ENCODE measurements at regions not wholly inside any gene's neighbourhood (a gene's known extent, or its start where the extent isn't known, plus 50 kb on each side); places are given as distances from the start of the nearest gene placed in this dataset.

DNA sequence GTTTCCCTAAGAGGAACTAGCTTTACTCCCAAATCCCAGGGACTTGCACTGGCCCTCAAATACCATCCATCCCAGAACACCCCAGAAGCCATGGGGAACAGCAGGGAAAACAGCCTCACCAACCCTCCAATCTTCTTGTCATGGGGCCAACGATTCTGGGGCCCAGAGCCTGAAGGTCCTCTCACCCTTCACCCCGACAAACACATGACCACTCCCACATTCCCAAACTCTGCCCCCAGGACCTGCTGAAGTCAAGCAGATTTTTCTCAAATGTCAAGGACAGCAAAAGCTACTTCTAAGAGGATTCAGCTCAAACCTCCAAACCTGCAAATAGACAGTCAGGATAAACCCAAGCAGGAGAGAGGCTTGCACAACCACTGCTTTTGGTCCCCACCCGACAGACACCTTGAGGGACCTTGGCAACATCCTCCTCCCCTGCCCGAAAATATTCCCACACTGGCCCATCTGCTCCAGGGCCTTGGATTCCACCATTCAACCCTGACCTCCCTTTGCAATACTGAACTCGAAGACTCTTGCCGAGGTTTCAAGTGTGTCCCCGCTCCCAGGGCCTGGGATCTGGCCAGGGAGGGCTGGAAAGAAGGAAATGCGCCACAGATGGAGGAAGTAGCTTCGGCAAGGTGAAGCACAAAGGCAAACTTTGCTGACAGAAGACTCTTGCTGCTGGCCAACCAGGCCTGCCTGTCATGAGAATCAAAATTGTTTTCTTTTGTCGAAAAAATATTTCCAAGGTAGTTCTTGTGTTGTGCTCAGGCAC lies 143.3 kb downstream of the ZFP36L2 start:
- TF ChIP-seq POLR2AphosphoS5 (IDR thresholded peaks at IDR 0.05; ENCODE audit: low read depth, low read length), result no peak
- TF ChIP-seq, protein P1, sequence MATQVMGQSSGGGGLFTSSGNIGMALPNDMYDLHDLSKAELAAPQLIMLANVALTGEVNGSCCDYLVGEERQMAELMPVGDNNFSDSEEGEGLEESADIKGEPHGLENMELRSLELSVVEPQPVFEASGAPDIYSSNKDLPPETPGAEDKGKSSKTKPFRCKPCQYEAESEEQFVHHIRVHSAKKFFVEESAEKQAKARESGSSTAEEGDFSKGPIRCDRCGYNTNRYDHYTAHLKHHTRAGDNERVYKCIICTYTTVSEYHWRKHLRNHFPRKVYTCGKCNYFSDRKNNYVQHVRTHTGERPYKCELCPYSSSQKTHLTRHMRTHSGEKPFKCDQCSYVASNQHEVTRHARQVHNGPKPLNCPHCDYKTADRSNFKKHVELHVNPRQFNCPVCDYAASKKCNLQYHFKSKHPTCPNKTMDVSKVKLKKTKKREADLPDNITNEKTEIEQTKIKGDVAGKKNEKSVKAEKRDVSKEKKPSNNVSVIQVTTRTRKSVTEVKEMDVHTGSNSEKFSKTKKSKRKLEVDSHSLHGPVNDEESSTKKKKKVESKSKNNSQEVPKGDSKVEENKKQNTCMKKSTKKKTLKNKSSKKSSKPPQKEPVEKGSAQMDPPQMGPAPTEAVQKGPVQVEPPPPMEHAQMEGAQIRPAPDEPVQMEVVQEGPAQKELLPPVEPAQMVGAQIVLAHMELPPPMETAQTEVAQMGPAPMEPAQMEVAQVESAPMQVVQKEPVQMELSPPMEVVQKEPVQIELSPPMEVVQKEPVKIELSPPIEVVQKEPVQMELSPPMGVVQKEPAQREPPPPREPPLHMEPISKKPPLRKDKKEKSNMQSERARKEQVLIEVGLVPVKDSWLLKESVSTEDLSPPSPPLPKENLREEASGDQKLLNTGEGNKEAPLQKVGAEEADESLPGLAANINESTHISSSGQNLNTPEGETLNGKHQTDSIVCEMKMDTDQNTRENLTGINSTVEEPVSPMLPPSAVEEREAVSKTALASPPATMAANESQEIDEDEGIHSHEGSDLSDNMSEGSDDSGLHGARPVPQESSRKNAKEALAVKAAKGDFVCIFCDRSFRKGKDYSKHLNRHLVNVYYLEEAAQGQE (IDR thresholded peaks at IDR 0.05; ENCODE audit: insufficient read depth in 1 of 2, low read depth in 2 of 2, low read length in 2 of 2), result no peak

All from PFSK-1 (cell line).